ENCODE measurements at regions not wholly inside any gene's neighbourhood (a gene's known extent, or its start where the extent isn't known, plus 50 kb on each side); places are given as distances from the start of the nearest gene placed in this dataset.

GRCh38 chr4:45199736-45200135 lies 473.4 kb upstream of the GNPDA2 start:
- TF ChIP-seq MAX (IDR thresholded peaks at IDR 0.05) (no peak), NFIC (IDR thresholded peaks at IDR 0.05) (no peak)

- TF ChIP-seq EGR1 (IDR thresholded peaks at IDR 0.05) = no peak
- TF ChIP-seq NFIC (IDR thresholded peaks at IDR 0.05) = no peak
- TF ChIP-seq YY1 (IDR thresholded peaks at IDR 0.05; ENCODE audit: low read depth) = no peak
- no peak for TF ChIP-seq TCF12 (IDR thresholded peaks at IDR 0.05; ENCODE audit: low read depth)
- no peak for TF ChIP-seq FOXM1 (IDR thresholded peaks at IDR 0.05; ENCODE audit: borderline replicate concordance, low read depth)
- no peak for TF ChIP-seq RAD21 (IDR thresholded peaks at IDR 0.05; ENCODE audit: low read depth)
- no peak for TF ChIP-seq TAF1 (IDR thresholded peaks at IDR 0.05; ENCODE audit: low read depth)
- no peak for TF ChIP-seq EP300 (IDR thresholded peaks at IDR 0.05; ENCODE audit: borderline replicate concordance)
- no peak for TF ChIP-seq ZBTB7A (IDR thresholded peaks at IDR 0.05; ENCODE audit: low read depth)
- TF ChIP-seq REST (IDR thresholded peaks at IDR 0.05; ENCODE audit: low read depth) = no peak
- TF ChIP-seq USF1 (IDR thresholded peaks at IDR 0.05) = no peak
- no peak for TF ChIP-seq CREB1 (IDR thresholded peaks at IDR 0.05; ENCODE audit: low read depth)
- no peak for TF ChIP-seq MAX (IDR thresholded peaks at IDR 0.05)
- no peak for TF ChIP-seq CEBPB (IDR thresholded peaks at IDR 0.05)
- no peak for TF ChIP-seq TEAD4 (IDR thresholded peaks at IDR 0.05)
Observed at GRCh38 chr4:45188501-45188900, 462.1 kb upstream of the GNPDA2 start.

- no peak for TF ChIP-seq ZBTB7A (IDR thresholded peaks at IDR 0.05; ENCODE audit: low read depth)
- no peak for TF ChIP-seq RAD21 (IDR thresholded peaks at IDR 0.05; ENCODE audit: low read depth)
- TF ChIP-seq EP300 (IDR thresholded peaks at IDR 0.05; ENCODE audit: borderline replicate concordance) = no peak
- no peak for TF ChIP-seq TEAD4 (IDR thresholded peaks at IDR 0.05)
Observed at GRCh38 chr4:45186249-45186648, 459.9 kb upstream of the GNPDA2 start.

GRCh38 chr4:45183905-45184304 lies 457.5 kb upstream of the GNPDA2 start:
- TF ChIP-seq TEAD4 (IDR thresholded peaks at IDR 0.05) = no peak
- no peak for TF ChIP-seq TAF1 (IDR thresholded peaks at IDR 0.05; ENCODE audit: low read depth)
- TF ChIP-seq ZBTB7A (IDR thresholded peaks at IDR 0.05; ENCODE audit: low read depth) = no peak
- no peak for TF ChIP-seq EP300 (IDR thresholded peaks at IDR 0.05; ENCODE audit: borderline replicate concordance)
- no peak for TF ChIP-seq TCF12 (IDR thresholded peaks at IDR 0.05; ENCODE audit: low read depth)
- no peak for TF ChIP-seq RAD21 (IDR thresholded peaks at IDR 0.05; ENCODE audit: low read depth)
- TF ChIP-seq YY1 (IDR thresholded peaks at IDR 0.05; ENCODE audit: low read depth) = no peak
- no peak for TF ChIP-seq EGR1 (IDR thresholded peaks at IDR 0.05)
- TF ChIP-seq MAX (IDR thresholded peaks at IDR 0.05) = no peak

GRCh38 chr4:45172636-45173035 lies 446.3 kb upstream of the GNPDA2 start:
- no peak for TF ChIP-seq FOXM1 (IDR thresholded peaks at IDR 0.05; ENCODE audit: borderline replicate concordance, low read depth)

- TF ChIP-seq FOXM1 (IDR thresholded peaks at IDR 0.05; ENCODE audit: borderline replicate concordance, low read depth) (no peak), REST (IDR thresholded peaks at IDR 0.05; ENCODE audit: low read depth) (no peak), RAD21 (IDR thresholded peaks at IDR 0.05; ENCODE audit: low read depth) (no peak)
Observed at GRCh38 chr4:45160951-45161350, 434.6 kb upstream of the GNPDA2 start.

GRCh38 chr4:45155081-45155777 lies 428.9 kb upstream of the GNPDA2 start:
- TF ChIP-seq NFIC (IDR thresholded peaks at IDR 0.05) = no peak
- no peak for TF ChIP-seq USF1 (IDR thresholded peaks at IDR 0.05)
- TF ChIP-seq REST (IDR thresholded peaks at IDR 0.05; ENCODE audit: low read depth) = no peak
- TF ChIP-seq EGR1 (IDR thresholded peaks at IDR 0.05) = no peak
- no peak for TF ChIP-seq MAX (IDR thresholded peaks at IDR 0.05)
- TF ChIP-seq CEBPB (IDR thresholded peaks at IDR 0.05) = no peak
- no peak for TF ChIP-seq TAF1 (IDR thresholded peaks at IDR 0.05; ENCODE audit: low read depth)
- no peak for TF ChIP-seq TCF12 (IDR thresholded peaks at IDR 0.05; ENCODE audit: low read depth)
- no peak for TF ChIP-seq FOXM1 (IDR thresholded peaks at IDR 0.05; ENCODE audit: borderline replicate concordance, low read depth)
- TF ChIP-seq CREB1 (IDR thresholded peaks at IDR 0.05; ENCODE audit: low read depth) = no peak
- TF ChIP-seq EP300 (IDR thresholded peaks at IDR 0.05; ENCODE audit: borderline replicate concordance) = no peak
- no peak for TF ChIP-seq ZBTB7A (IDR thresholded peaks at IDR 0.05; ENCODE audit: low read depth)
- no peak for TF ChIP-seq YY1 (IDR thresholded peaks at IDR 0.05; ENCODE audit: low read depth)
- no peak for TF ChIP-seq TEAD4 (IDR thresholded peaks at IDR 0.05)
- no peak for TF ChIP-seq RAD21 (IDR thresholded peaks at IDR 0.05; ENCODE audit: low read depth)

All from Ishikawa (cell line).